ENCODE measurements at regions not wholly inside any gene's neighbourhood (a gene's known extent, or its start where the extent isn't known, plus 50 kb on each side); places are given as distances from the start of the nearest gene placed in this dataset.

GRCh38 chr10:44153918-44154670 is 230.8 kb downstream of the CXCL12 start:
- no peak for DNase-seq
- 68 to 74% methylated on average over 5 of the region's 5 CpGs for WGBS, 2 donors
- intact Hi-C loops (cut with DNase I): no loop called here
- Histone ChIP-seq H3K4me1 (no peaks in the 10 kb centered on the region), H3K9me3 (peaks cover 0 to 8% (median 0%) of the 10 kb centered on the region in 3 donors), H3K27me3 (no peaks in the 10 kb centered on the region), H3K27ac (peak overlapping the region in 1 of 4 donors; percentile 5), H3K36me3 (no peaks in the 10 kb centered on the region), H3K4me3 (no peak overlapping the region)
- TF ChIP-seq CTCF (IDR thresholded peaks at IDR 0.05) (no peak), POLR2A (IDR thresholded peaks at IDR 0.05) (no peak)

- no peaks in the 10 kb centered on the region for H3K4me1 ChIP-seq
- H3K27ac ChIP-seq: no peak overlapping the region
- intact Hi-C loops (cut with DNase I): no loop called here
- no peak overlapping the region for H3K4me3 ChIP-seq
- no peaks in the 10 kb centered on the region for H3K9me3 ChIP-seq
- DNase-seq: no peak
- no peak for TF ChIP-seq CTCF (IDR thresholded peaks at IDR 0.05)
- no peak for TF ChIP-seq POLR2A (IDR thresholded peaks at IDR 0.05)
- no peaks in the 10 kb centered on the region for H3K36me3 ChIP-seq
- no peaks in the 10 kb centered on the region for H3K27me3 ChIP-seq
Measured at GRCh38 chr10:44143556-44143955, 241.3 kb downstream of the CXCL12 start.

DNA sequence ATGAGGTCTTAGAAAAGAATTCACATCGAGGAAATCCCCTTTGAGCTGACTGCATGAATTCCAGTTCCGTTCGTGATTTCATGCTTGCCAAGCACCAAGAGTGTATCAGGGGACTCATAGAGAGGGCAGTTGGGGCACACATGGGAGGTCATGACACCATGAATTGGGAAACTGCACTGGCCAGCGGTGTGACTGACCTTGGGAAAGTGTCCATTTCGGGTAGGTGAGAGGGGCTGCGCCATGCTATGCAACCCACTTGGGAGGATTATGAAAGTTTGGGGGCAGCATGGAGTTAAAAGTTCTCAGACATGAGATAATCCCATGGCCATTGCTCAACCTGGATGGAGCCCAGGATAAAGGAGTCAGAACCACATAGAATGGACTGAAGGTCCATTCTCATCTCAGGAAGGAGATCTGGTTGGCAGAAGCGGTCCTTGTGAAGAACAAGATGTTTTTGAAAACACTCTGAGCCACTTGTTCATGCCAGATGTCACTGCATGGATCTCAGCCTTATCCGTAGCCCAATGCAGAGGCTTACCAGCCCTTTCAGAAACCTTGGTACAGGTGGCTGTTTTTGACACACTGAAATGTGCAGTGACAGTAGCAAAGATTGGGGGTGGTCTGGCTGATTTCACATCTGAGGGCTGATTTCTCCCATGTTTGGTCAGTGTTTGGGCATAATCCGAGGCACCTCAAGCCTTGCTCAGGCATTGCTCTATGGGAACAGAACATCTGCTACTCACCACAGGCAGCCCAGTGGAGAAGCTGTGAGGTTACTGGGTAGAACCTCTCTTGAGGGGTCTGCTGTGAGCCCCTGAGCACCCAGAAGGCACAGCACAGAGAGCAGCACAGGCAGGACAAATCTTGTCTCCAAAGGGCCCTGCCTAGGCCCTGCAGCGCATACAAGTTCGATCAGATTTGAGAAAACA is 252.3 kb downstream of the CXCL12 start:
- Histone ChIP-seq H3K9me3 (no peaks in the 10 kb centered on the region), H3K36me3 (no peaks in the 10 kb centered on the region), H3K4me3 (no peak overlapping the region), H3K4me1 (no peaks in the 10 kb centered on the region), H3K27ac (no peak overlapping the region), H3K27me3 (no peaks in the 10 kb centered on the region)
- no peak for DNase-seq
- WGBS, 2 donors: 42 to 72% methylated on average over 4 to 5 of the region's 11 CpGs
- intact Hi-C loops (cut with DNase I): no loop called here
- no peak for TF ChIP-seq CTCF (IDR thresholded peaks at IDR 0.05)
- TF ChIP-seq POLR2A (IDR thresholded peaks at IDR 0.05): no peak

GRCh38 chr10:44126291-44126717 is 258.6 kb downstream of the CXCL12 start:
- intact Hi-C loops (cut with DNase I): no loop called here
- TF ChIP-seq CTCF (IDR thresholded peaks at IDR 0.05) (no peak), POLR2A (IDR thresholded peaks at IDR 0.05) (no peak)
- Histone ChIP-seq H3K9me3 (no peaks in the 10 kb centered on the region), H3K4me1 (no peaks in the 10 kb centered on the region), H3K36me3 (no peaks in the 10 kb centered on the region), H3K27me3 (no peaks in the 10 kb centered on the region), H3K4me3 (no peak overlapping the region), H3K27ac (no peak overlapping the region)
- no peak for DNase-seq
- WGBS, 2 donors: 61 to 63% methylated on average over 5 of the region's 5 CpGs

DNA sequence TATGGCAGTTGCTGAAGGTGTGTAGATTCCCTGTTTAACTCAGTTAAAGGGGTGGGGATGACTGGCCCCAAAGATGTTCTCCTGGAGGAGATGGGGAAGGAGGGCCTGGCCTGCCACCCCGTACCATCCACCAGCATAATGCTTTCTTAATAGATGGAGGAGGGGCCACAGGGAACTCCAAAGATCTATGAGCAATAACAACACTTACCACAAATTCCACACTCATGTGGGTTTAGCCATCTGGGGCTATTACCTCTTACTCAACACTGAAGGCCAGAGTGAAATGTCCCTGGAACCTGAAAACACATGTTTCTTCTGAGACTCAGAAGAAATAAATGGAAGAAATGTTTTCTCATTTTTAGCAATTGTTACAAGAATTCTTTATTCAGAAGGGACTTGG is 259.0 kb downstream of the CXCL12 start:
- TF ChIP-seq CTCF (IDR thresholded peaks at IDR 0.05) (no peak), POLR2A (IDR thresholded peaks at IDR 0.05) (no peak)
- no peak overlapping the region for H3K4me3 ChIP-seq

More for the DNA sequence above, 259.0 kb downstream of the CXCL12 start:
- intact Hi-C loops (cut with DNase I): no loop called here
- no peaks in the 10 kb centered on the region for H3K9me3 ChIP-seq
- DNase-seq: no peak
- no peak overlapping the region for H3K27ac ChIP-seq
- 29% methylated on average over 1 of the region's 1 CpG; no CpG with 5 or more reads in 1 of the 2 donors for WGBS, 2 donors
- no peaks in the 10 kb centered on the region for H3K4me1 ChIP-seq
- H3K36me3 ChIP-seq: no peaks in the 10 kb centered on the region
- no peaks in the 10 kb centered on the region for H3K27me3 ChIP-seq
